ENCODE measurements at regions not wholly inside any gene's neighbourhood (a gene's known extent, or its start where the extent isn't known, plus 50 kb on each side); places are given as distances from the start of the nearest gene placed in this dataset.

DNA sequence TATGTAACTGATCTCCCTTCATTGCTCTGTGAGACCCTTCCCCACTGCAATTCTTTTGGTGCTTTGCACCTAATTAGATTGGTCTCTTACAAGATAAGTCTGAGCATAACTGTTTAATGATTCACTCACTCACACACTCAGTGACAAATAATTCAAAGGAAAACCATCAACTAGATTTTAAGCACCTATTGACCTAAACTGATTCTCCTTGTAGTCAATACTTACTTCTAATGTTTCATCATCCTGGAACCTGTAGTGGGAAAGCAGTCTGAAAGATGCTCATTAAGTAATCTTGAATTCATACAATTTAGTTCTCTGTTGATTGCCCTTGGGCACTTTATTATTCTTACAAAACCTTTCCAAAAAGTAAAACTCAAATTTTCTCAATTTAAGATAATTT lies 74.3 kb upstream of the COL5A2 start:
- TF ChIP-seq, protein P1, sequence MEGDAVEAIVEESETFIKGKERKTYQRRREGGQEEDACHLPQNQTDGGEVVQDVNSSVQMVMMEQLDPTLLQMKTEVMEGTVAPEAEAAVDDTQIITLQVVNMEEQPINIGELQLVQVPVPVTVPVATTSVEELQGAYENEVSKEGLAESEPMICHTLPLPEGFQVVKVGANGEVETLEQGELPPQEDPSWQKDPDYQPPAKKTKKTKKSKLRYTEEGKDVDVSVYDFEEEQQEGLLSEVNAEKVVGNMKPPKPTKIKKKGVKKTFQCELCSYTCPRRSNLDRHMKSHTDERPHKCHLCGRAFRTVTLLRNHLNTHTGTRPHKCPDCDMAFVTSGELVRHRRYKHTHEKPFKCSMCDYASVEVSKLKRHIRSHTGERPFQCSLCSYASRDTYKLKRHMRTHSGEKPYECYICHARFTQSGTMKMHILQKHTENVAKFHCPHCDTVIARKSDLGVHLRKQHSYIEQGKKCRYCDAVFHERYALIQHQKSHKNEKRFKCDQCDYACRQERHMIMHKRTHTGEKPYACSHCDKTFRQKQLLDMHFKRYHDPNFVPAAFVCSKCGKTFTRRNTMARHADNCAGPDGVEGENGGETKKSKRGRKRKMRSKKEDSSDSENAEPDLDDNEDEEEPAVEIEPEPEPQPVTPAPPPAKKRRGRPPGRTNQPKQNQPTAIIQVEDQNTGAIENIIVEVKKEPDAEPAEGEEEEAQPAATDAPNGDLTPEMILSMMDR (conservative IDR thresholded peaks at IDR 0.05; ENCODE audit: low read depth in 2 of 2), result no peak
- TF ChIP-seq POLR2AphosphoS5 (IDR thresholded peaks at IDR 0.05; ENCODE audit: low read depth) (no peak), ZNF331 (CRISPR knock-in tag; IDR thresholded peaks at IDR 0.05; ENCODE audit: low read depth) (no peak), JUNB (IDR thresholded peaks at IDR 0.05; ENCODE audit: unreplicated experiment) (no peak), EZH2 (IDR thresholded peaks at IDR 0.05; ENCODE audit: low read depth, unreplicated experiment) (no peak), EZH2phosphoT487 (IDR thresholded peaks at IDR 0.05; ENCODE audit: unreplicated experiment) (no peak)
- TF ChIP-seq, protein P2, sequence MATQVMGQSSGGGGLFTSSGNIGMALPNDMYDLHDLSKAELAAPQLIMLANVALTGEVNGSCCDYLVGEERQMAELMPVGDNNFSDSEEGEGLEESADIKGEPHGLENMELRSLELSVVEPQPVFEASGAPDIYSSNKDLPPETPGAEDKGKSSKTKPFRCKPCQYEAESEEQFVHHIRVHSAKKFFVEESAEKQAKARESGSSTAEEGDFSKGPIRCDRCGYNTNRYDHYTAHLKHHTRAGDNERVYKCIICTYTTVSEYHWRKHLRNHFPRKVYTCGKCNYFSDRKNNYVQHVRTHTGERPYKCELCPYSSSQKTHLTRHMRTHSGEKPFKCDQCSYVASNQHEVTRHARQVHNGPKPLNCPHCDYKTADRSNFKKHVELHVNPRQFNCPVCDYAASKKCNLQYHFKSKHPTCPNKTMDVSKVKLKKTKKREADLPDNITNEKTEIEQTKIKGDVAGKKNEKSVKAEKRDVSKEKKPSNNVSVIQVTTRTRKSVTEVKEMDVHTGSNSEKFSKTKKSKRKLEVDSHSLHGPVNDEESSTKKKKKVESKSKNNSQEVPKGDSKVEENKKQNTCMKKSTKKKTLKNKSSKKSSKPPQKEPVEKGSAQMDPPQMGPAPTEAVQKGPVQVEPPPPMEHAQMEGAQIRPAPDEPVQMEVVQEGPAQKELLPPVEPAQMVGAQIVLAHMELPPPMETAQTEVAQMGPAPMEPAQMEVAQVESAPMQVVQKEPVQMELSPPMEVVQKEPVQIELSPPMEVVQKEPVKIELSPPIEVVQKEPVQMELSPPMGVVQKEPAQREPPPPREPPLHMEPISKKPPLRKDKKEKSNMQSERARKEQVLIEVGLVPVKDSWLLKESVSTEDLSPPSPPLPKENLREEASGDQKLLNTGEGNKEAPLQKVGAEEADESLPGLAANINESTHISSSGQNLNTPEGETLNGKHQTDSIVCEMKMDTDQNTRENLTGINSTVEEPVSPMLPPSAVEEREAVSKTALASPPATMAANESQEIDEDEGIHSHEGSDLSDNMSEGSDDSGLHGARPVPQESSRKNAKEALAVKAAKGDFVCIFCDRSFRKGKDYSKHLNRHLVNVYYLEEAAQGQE (IDR thresholded peaks at IDR 0.05; ENCODE audit: unreplicated experiment), result no peak

Data from GM23338 (cell line).